Stimulated activated naive CD8-positive, alpha-beta T cell treated with anti-CD3 and anti-CD28 coated beads, Interleukin-15, Interleukin-2, amounts not matched to agents 100 ng/mL and 50 ng/mL, for 24 hours (primary cell): ENCODE measurements at regions not wholly inside any gene's neighbourhood (a gene's known extent, or its start where the extent isn't known, plus 50 kb on each side); places are given as distances from the start of the nearest gene placed in this dataset.

Experiments used
- H3K27ac Mint-ChIP-seq: one replicate; pipeline ENCODE4 v1.8.0; 2021; ENCODE audit warnings: mild to moderate bottlenecking, mixed read lengths
- H3K27me3 Mint-ChIP-seq: one replicate; pipeline ENCODE4 v1.8.0; 2021; ENCODE audit warnings: mixed read lengths
- H3K36me3 Mint-ChIP-seq: one replicate; pipeline ENCODE4 v1.8.0; 2021; ENCODE audit warnings: low read depth, mixed read lengths
- H3K4me1 Mint-ChIP-seq: one replicate; pipeline ENCODE4 v1.8.0; 2021; ENCODE audit warnings: low read depth, mixed read lengths
- H3K4me3 Mint-ChIP-seq: one replicate; pipeline ENCODE4 v1.8.0; 2021; ENCODE audit warnings: mild to moderate bottlenecking, mixed read lengths
- H3K9me3 Mint-ChIP-seq: one replicate; pipeline ENCODE4 v1.8.0; 2021; ENCODE audit warnings: mixed read lengths

GRCh38 chr22:27345691-27346090, 455.9 kb downstream of the MN1 start:
- Mint-ChIP-seq H3K9me3 (peaks cover 6% of the 10 kb centered on the region), H3K4me1 (no peaks in the 10 kb centered on the region), H3K27ac (no peak overlapping the region), H3K4me3 (no peak overlapping the region), H3K27me3 (peaks cover 21% of the 10 kb centered on the region), H3K36me3 (no peaks in the 10 kb centered on the region)

GRCh38 chr22:27347951-27348350, 453.6 kb downstream of the MN1 start:
- no peak overlapping the region for H3K27ac Mint-ChIP-seq
- H3K4me3 Mint-ChIP-seq, result no peak overlapping the region
- no peaks in the 10 kb centered on the region for H3K36me3 Mint-ChIP-seq
- no peaks in the 10 kb centered on the region for H3K4me1 Mint-ChIP-seq
- peaks cover 6% of the 10 kb centered on the region for H3K9me3 Mint-ChIP-seq
- peaks cover 23% of the 10 kb centered on the region for H3K27me3 Mint-ChIP-seq

- Mint-ChIP-seq H3K36me3 (no peaks in the 10 kb centered on the region), H3K27me3 (peaks cover 23% of the 10 kb centered on the region), H3K4me3 (no peak overlapping the region), H3K27ac (no peak overlapping the region), H3K9me3 (peaks cover 6% of the 10 kb centered on the region), H3K4me1 (no peaks in the 10 kb centered on the region)
Measured at GRCh38 chr22:27348634-27349033, 452.9 kb downstream of the MN1 start.

DNA sequence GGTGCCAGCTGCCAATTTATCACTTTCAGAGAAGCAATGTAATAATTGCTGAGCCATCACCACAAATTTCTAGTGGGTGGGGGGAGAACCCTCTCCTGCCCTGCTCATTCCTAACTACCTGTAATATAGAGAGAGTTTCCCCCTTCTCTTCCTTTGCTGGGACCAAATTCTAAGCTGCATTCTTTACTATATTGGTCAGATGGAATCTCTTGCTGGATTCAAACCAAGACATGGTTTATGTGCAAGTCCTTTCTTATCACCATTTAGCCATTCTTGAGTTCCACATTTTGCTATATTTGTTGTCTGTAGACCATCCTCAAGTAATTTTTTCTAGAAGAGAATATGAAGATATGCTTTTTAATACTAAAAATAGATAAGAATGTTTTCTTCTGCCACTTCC, 452.1 kb downstream of the MN1 start:
- Mint-ChIP-seq H3K27me3 (peaks cover 24% of the 10 kb centered on the region), H3K36me3 (no peaks in the 10 kb centered on the region), H3K4me1 (no peaks in the 10 kb centered on the region), H3K9me3 (peaks cover 6% of the 10 kb centered on the region), H3K4me3 (no peak overlapping the region), H3K27ac (no peak overlapping the region)

DNA sequence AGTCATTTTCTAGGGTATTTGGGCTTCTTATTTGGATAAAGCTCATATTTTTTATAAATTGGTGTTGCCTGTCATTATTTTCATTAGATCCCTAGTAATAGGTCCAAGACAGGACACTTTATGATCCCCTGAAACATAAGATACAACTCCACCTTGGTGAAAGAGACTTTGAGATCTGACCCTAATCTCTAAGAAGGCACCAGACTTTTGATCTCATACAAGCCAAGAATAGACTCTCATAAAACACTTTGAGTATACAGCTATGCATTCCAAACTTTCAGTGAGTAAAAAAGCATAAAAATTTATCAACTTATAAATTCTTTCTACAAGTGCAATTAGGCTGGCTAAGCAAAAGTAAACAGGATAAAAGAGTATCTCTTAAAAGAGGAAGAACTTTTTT, 451.2 kb downstream of the MN1 start:
- Mint-ChIP-seq H3K27ac (no peak overlapping the region), H3K4me1 (no peaks in the 10 kb centered on the region), H3K27me3 (peaks cover 17% of the 10 kb centered on the region), H3K36me3 (no peaks in the 10 kb centered on the region), H3K9me3 (peaks cover 6% of the 10 kb centered on the region), H3K4me3 (no peak overlapping the region)

GRCh38 chr22:27352426-27352825, 449.1 kb downstream of the MN1 start:
- no peaks in the 10 kb centered on the region for H3K36me3 Mint-ChIP-seq
- peaks cover 13% of the 10 kb centered on the region for H3K27me3 Mint-ChIP-seq
- no peak overlapping the region for H3K27ac Mint-ChIP-seq

DNA sequence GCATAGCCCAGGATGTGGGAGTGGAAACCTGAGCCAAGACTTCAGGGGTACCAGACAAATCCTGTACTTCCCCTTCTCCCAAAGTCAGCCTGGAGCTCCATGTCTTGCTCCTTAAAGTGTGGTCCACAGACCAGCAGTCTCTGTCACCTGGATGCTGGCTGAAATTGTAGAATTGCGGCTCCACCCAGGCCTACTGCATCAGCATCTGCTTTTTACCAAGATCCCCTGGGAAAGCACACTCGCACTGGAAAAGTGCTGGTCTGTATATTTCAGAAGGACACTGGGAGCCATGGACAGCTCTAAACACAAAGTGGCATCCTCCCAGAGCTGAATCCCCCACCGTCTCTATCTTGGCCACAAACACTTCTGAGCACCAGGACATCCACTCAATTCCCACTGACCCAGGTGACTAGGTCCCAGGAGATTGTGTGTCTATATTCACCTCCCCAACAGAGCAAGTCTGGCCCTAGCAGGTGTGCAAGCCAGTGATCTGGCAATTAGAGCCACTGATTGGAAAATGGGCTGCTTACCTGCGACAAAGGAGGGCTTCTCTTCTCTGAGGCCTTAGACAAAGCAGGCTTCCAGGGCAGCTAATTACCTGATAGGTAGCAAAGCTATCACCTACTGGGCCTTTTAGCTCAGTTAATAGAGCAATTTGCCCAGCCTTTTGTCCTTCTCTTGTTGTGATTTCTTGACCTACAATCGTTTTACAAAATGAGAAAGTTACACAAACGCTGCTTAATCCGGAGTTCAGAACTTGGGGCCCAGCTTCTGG, 443.3 kb downstream of the MN1 start:
- Mint-ChIP-seq H3K27ac (no peak overlapping the region), H3K36me3 (no peaks in the 10 kb centered on the region), H3K4me3 (no peak overlapping the region), H3K27me3 (peaks cover 5% of the 10 kb centered on the region), H3K4me1 (no peaks in the 10 kb centered on the region), H3K9me3 (peaks cover 15% of the 10 kb centered on the region)

More at GRCh38 chr22:27352426-27352825, 449.1 kb downstream of the MN1 start:
- Mint-ChIP-seq H3K4me1 (no peaks in the 10 kb centered on the region), H3K4me3 (no peak overlapping the region), H3K9me3 (peaks cover 20% of the 10 kb centered on the region)

- Mint-ChIP-seq H3K36me3 (no peaks in the 10 kb centered on the region), H3K4me3 (no peak overlapping the region), H3K27ac (no peak overlapping the region)
Measured at GRCh38 chr22:27370269-27370668, 431.3 kb downstream of the MN1 start.

GRCh38 chr22:27370987-27371386, 430.6 kb downstream of the MN1 start:
- Mint-ChIP-seq H3K27me3 (peaks cover 35% of the 10 kb centered on the region), H3K36me3 (no peaks in the 10 kb centered on the region), H3K9me3 (peaks cover 11% of the 10 kb centered on the region), H3K4me1 (no peaks in the 10 kb centered on the region), H3K27ac (no peak overlapping the region), H3K4me3 (no peak overlapping the region)

More at GRCh38 chr22:27370269-27370668, 431.3 kb downstream of the MN1 start:
- H3K4me1 Mint-ChIP-seq, result no peaks in the 10 kb centered on the region
- H3K9me3 Mint-ChIP-seq, result peaks cover 11% of the 10 kb centered on the region
- peaks cover 32% of the 10 kb centered on the region for H3K27me3 Mint-ChIP-seq

- no peaks in the 10 kb centered on the region for H3K4me1 Mint-ChIP-seq
Measured at GRCh38 chr22:27372364-27372763, 429.2 kb downstream of the MN1 start.

GRCh38 chr22:27372969-27373670, 428.4 kb downstream of the MN1 start:
- Mint-ChIP-seq H3K27ac (no peak overlapping the region), H3K27me3 (peaks cover 26% of the 10 kb centered on the region), H3K36me3 (no peaks in the 10 kb centered on the region), H3K4me3 (no peak overlapping the region), H3K9me3 (peaks cover 11% of the 10 kb centered on the region), H3K4me1 (no peaks in the 10 kb centered on the region)

More at GRCh38 chr22:27372364-27372763, 429.2 kb downstream of the MN1 start:
- no peaks in the 10 kb centered on the region for H3K36me3 Mint-ChIP-seq
- H3K4me3 Mint-ChIP-seq, result no peak overlapping the region
- H3K27me3 Mint-ChIP-seq, result peaks cover 32% of the 10 kb centered on the region
- no peak overlapping the region for H3K27ac Mint-ChIP-seq
- peaks cover 11% of the 10 kb centered on the region for H3K9me3 Mint-ChIP-seq

- H3K4me3 Mint-ChIP-seq, result no peak overlapping the region
- H3K27ac Mint-ChIP-seq, result no peak overlapping the region
- no peaks in the 10 kb centered on the region for H3K36me3 Mint-ChIP-seq
- H3K4me1 Mint-ChIP-seq, result no peaks in the 10 kb centered on the region
- peaks cover 12% of the 10 kb centered on the region for H3K27me3 Mint-ChIP-seq
- H3K9me3 Mint-ChIP-seq, result peaks cover 5% of the 10 kb centered on the region
Measured at GRCh38 chr22:27377501-27378295, 423.9 kb downstream of the MN1 start.

- Mint-ChIP-seq H3K27me3 (peaks cover 12% of the 10 kb centered on the region), H3K27ac (no peak overlapping the region), H3K9me3 (peaks cover 5% of the 10 kb centered on the region), H3K36me3 (no peaks in the 10 kb centered on the region), H3K4me3 (no peak overlapping the region), H3K4me1 (no peaks in the 10 kb centered on the region)
Measured at GRCh38 chr22:27378311-27378800, 423.2 kb downstream of the MN1 start.

- H3K9me3 Mint-ChIP-seq, result peaks cover 4% of the 10 kb centered on the region
- H3K27me3 Mint-ChIP-seq, result peaks cover 12% of the 10 kb centered on the region
- no peaks in the 10 kb centered on the region for H3K4me1 Mint-ChIP-seq
- no peak overlapping the region for H3K27ac Mint-ChIP-seq
- no peak overlapping the region for H3K4me3 Mint-ChIP-seq
- H3K36me3 Mint-ChIP-seq, result no peaks in the 10 kb centered on the region
Measured at GRCh38 chr22:27378995-27379394, 422.6 kb downstream of the MN1 start.

- no peaks in the 10 kb centered on the region for H3K4me1 Mint-ChIP-seq
- no peak overlapping the region for H3K4me3 Mint-ChIP-seq
- no peaks in the 10 kb centered on the region for H3K9me3 Mint-ChIP-seq
- H3K27me3 Mint-ChIP-seq, result peaks cover 4% of the 10 kb centered on the region
- H3K36me3 Mint-ChIP-seq, result no peaks in the 10 kb centered on the region
- no peak overlapping the region for H3K27ac Mint-ChIP-seq
Measured at GRCh38 chr22:27380855-27381254, 420.7 kb downstream of the MN1 start.
